ENCODE measurements at regions not wholly inside any gene's neighbourhood (a gene's known extent, or its start where the extent isn't known, plus 50 kb on each side); places are given as distances from the start of the nearest gene placed in this dataset.
A peak's percentile ranks its signal among the peaks of the same experiment; 100 is the strongest.

DNA sequence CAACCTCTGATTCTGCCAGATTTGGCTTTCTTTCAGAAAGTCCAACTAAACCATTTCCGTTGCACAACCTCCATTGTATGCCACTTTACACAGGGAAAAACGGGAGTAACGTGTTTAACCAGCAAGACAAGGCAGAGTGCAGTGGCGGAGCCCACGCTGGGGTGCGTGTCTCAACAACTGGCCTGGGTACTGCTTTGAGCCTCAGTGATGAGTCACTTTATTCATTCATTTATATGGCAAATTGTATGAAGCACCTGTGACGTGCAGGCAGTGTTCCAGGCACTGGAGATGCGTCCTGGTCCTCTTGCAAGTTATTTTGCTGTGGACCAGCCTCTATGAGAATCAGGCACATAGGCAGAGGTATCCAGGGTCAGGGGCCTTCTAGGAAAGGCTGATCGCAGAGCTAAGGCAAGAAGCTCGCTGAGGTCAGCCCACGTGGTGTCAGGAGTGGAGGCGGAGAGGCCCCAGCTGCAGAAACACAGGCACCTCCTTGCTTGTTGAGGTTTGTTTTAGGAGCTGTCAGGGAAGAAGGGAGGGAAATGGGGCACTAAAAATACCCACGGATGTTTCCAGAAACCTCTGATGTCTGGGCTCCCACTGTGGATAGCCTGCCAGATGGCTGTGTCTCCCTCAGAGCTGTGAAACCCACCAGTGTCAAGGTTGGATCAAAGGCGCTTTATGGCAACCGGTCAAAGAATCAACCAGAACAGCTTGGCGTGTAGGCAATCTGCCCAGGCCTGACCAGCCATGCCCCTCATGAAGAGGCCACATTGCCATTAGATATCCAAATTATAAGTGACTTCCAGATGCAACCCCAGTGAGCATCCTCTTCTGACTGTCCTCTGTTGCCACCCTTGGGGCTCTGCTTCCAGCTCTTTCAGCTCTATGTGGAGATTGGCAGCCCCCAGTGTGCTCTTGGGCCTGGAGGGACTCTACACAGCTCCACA is 157.2 kb downstream of the CD83 start:
- no peak for DNase-seq (ENCODE audit: low spot score)

DNA sequence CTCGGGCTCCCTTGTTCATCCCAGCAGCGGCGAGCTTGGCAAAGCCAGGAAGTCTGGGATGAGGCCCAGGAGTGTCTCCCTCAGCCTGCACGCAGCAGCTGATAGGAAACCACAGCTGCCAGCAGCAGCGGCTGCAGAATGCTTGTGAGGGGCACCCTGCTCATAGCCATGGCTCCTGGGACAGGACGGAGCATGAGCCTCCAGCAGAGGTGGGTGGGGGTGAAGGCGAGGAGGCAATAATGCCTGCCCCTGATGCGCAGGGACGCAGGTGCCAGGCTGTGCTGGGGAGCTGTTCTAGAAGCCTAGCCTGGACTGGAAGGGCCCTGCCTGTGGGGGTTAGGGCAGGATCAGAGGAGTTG is 157.9 kb downstream of the CD83 start:
- DNase-seq (ENCODE audit: low spot score) = no peak

DNA sequence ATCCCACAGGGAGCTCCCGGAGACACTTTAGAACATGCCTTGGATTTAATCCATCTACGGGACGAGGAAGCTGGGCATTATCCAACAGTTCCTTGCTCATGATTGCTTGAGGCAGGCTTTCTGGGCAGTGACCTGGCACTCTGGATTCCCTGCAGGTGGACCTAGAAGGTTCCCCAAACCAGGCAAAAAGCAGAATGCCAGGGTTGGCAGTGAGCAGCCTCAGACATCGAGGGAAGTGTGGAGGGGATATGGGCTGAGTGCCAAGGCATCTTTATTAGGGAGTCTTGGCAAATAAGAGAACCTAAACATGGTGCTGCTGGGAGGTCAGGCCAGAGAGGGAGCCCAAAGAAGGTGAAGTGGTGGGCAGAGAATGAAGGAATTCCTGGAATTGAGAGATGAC is 158.5 kb downstream of the CD83 start:
- no peak for DNase-seq (ENCODE audit: low spot score)

DNA sequence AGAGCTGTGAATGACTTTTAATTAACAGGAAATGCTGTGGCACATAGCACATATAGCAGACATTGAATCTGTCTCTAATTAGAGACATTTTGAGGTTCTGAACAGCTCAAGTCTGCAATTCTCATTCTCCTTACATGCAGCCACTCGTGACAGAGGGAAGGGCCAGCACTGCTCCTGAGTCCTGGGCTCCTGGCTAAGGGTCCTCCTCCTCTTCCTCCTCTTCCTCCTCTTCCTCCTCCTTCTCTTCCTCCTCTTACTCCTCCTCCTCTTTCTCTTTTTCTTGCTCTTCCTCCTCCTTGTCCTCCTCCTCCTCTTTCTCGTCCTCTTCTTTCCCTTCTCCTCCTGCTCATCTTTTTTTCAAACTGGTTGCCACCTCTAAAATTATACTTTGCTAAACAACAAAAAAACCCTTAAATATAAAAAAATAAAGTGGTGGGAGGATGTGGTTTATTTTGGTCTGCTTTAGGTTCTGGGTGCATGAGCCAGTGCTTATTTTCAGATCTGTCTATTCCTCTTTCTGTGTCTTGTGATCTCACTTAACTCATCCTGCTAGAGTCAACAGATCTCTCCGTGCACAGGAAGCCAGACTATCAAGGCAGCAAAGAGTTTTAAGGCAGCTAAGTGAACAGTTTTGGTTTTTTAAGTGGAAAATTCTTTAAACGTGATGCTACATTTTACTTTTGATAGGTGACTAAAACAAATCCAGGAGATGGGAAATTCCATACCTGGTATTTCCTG is 159.3 kb downstream of the CD83 start:
- peak; percentile 22 for DNase-seq (ENCODE audit: low spot score)

DNA sequence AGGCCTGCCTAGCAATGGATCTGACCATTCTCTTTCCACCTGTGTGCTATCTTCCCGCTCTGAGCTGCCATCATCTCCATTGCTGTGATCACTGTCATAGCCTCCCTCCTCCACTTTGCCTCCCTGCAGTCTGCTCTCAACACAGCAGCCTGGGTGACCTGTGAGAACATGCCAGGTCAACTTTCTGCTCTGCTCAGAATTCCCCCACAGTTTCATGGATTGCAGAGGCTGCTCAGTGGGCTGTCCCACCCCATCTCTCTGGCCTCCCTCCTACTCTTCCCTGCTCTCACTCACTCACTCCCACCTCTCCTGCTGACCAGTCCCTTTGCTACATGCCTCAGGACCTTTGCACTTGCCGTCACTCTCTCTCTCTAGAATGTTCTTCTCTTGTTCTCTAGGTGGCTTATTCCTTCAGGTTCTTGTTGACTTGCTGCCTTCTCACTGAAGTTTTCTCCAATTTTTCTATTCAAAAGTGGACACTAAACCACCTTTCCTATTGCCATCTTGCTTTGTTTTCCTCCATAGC is 159.9 kb downstream of the CD83 start:
- DNase-seq (ENCODE audit: low spot score) = no peak

DNA sequence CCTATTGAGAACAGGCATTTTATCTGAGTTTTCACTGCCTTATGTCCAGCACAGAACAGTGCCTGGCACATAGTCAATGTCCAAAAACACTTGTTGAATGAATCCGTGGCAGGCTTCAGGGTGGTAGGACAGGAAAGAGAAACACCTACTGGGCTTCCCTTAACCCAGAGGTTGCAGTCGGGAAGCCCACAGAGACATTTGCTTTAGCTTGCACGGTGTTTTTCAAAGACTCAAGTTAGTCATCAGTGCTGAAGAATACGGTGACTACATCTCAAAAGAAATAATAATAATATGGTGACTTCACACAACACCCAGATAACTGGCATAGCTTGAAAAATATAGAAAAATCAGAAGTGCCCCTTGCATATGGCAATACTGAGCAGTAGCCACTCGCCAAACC is 160.4 kb downstream of the CD83 start:
- no peak for DNase-seq (ENCODE audit: low spot score)

DNA sequence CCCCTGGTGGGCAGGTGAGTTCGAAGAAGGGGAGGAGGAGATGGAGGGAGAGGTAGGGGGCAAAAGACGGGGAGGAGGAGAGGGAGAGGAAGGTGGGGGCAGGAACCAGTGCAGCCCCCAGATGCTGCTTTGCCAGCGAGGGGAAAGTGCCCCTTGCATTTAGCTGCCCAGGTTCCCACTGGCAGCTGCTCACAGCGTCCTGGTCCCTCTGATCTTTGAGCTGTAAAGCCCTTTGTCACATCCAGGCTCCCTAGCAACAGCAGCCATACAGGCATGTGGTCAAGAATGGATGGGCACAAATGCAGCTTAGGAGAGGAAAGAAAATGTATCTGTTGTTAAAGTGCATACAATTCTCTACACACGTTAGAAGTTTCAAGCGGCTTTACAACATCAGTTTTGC is 160.9 kb downstream of the CD83 start:
- no peak for DNase-seq (ENCODE audit: low spot score)

DNA sequence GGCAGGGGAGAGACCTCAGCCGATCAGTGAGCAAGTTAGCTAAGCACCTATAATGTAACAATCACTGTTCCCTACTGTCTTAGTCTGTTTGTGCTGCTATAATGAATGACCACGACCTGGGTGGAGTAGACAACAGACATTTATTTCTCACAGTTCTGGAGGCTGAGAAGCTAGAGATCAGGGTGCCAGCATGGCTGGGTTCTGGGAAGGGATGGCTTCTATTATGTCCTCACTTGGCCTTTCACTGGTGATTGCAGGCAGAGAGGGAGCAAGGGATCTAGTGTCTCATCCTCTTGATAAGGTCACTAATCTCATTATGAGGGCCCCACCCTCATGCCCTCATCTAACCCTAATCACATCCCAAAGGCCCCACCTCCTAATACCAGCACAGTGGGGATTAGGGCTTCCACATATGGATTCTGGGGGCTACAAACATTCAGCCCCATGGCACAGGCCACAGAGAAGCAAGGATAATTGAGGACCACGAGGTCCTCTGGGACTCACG is 162.5 kb downstream of the CD83 start:
- DNase-seq (ENCODE audit: low spot score) = no peak

DNA sequence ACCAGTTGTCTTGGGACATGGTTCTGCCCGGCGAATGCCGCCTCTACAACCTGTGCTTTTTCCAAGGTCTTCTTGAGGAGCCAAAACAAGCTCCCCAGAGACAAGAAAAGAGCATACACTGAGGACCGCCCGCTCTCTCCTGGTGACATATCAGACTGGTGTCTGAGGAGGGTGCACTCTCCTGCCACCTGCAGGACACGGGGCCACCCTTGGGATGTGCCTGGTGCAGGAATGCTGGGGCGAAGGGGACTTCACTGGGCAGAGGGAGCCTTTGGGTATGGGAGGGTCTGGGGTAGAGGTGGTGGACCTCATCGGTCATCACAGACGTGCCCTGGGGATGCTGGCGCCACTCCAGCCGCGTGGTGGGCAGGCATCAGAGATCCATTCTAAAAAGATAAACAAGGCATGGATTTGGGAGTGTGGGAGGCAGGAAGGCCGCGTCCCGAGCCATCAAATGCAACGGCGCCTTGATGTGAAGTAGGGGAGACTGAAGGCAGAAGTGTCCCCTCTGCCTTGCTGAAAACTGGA is 163.3 kb downstream of the CD83 start:
- no peak for DNase-seq (ENCODE audit: low spot score)

DNA sequence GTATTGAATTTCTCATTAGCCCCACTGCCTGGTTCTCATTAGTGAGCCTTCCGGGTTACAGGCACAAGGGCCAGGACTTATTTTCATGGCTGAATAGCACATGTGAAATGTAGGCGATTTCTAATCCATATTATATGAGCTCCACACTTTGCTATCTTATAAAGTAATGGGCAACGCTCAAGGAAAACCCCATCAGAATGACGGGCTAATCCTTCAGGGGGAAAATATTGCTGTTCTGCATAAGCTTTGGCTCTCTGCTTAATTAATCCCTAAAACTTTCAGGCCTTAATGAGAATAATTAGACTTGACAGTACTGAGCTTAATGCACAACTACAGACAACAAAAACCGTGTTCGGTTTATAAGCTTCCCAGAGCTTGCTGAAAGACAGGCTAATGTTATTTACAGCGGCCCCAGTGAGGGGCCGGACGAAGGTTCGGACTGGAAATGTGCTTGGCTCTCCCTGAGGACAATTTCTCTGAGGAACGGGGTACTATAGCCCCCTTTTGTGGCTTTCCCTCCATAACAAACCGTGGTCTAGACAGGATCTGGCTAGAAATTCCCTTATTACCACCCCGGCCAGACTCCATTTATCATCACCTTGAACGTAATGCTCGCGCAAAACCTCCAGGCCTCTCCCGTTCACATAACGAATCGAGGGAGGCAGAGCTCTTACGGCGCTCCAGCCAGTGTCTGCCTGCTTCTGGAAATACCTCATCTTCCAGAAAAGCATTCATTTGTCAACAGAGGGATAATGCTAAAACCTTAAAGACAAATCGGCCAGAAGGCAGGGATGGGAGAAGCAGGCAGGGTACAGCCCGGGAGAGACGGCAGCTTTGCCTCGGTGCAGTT is 164.5 kb downstream of the CD83 start:
- DNase-seq (ENCODE audit: low spot score) = no peak

DNA sequence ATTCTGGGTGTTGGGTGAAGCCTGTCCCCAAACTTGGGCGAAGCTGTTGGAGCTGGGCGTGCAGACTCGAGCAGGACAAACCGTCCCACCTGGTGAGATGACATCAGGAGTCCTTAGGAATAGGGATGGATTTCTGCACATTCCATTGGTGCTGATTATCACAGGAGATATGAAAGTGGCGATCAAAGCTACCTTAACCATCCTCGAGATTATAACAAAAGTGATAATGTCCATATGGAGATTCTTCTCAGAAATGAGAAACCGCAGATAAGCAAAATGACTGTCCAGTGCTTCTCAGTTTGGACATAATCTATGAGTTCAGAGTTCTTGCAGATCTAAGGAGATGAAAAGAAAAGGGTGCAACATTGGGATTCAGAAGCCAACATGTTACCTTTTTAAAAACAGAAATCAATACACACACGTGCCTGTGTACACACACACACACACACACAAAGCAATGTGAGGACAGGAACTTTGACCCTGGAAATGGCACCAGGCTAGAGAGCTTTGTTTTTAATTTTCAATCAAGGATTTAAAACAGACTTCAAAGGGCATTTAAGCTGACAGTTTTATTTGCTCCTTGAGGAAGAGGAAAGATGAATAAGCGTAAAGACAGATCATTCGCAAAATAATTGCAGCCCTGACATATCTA is 165.4 kb downstream of the CD83 start:
- DNase-seq (ENCODE audit: low spot score) = no peak

DNA sequence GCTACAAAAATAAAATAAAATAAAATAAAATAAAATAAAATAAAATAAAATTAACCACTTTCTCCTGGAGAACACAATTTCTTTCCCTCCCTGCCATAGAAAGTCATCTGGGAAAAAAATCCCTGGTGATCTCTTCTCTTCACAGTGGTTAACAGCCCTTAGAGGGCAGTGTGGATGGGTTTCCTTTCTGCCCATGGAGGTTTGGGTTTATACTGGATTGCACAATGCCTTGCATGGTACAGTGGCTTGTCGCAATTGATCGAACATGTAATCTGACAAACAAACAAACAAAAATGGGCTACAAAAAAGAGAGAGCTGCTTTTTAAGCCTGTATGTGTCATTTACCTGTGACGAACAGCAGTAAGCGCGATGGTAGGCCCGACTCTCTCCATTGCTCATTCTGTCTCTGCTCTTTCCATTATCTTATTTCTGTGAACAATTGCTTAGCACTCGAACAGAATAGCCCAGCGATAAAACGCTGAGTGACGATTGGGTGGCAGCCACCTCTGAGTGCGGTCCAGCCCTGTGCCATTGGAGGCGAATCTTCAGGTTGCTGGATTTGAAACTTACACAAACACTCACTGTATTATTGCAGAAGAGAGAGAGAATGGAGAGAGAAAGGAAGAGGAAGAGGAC is 166.1 kb downstream of the CD83 start:
- no peak for DNase-seq (ENCODE audit: low spot score)

DNA sequence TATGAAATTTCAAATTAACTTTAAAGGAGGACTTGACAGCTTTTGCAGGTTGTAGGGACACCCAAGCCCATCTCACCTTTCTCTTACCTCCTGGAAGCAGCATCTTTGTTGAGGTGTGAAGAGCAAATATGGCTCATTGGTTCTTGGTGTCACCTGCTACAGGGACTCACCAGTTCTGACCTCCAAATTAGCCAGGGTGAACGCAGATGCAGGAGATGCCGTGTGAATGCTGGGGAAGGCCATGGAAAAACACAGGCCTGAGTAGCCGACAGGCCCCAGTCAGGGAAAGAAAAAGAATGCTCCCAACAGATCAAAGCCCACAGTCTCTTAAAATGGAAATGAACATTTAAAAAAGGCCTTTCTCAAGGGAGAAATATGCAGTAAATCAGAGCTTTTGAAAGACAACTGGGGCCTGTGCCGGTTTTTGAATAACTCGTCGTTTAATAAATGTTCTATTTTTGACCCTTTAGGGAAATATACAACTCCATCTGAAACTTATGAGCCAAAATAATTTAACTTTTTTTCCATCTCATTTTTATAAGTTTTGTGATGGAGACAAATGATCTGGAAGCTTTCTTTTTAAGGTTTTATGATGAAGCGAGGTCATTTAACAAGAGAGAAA is 167.5 kb downstream of the CD83 start:
- no peak for DNase-seq (ENCODE audit: low spot score)

DNA sequence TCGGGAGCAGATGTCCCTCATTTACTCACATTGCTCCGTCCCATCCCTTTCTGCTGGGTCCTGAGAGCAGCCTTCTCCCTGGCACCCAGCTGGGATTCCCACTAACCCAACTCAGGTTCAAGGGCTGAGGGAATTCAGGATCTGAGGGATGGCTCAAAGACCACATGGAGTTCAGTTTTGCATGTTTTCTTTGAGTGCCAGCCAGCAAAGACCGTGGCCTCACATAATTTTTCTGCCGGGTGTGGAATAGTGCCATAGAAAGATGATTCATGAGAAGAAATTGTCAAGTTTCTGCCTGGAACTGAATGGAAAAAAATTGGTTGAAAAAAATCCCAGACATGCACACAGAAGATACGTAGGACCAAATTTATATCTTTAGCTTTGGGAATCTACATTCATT is 168.6 kb downstream of the CD83 start:
- peak; percentile 55 for DNase-seq (ENCODE audit: low spot score)

DNA sequence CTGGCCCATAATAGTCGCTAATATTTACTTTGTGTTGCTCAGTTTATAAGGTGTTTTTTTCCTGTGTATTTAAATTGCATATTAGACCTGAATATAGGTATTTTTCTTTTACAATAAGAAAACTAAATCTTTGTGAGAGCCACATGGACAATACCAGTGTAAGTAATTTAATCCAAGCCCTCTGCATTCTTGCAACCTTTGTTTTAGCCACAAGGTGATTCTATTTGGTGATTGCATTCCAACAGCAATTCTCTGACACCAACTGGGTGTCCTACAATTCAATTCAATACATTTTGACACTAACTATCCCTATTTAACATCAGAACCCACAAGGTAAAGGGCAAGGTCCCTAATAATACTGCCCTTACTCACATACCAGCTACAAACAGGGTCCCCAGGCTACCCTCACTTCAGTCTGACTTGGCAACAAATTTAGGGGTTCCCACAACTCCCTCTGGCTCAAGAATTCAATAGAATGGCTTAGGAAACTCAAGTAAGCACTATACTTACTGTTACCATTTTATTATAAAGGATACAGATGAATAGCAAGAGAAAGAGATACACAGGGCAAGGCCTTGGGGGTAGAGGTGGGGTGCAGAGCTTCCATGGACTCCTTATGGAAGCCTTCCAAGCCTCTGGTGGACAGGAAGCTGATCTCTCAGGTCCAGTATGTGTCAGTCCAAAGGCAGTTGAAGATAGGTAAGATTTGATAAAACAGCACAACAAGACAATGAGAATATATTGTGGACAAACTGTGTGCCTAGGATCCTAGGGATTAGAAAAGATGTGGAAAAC is 169.3 kb downstream of the CD83 start:
- no peak for DNase-seq (ENCODE audit: low spot score)

DNA sequence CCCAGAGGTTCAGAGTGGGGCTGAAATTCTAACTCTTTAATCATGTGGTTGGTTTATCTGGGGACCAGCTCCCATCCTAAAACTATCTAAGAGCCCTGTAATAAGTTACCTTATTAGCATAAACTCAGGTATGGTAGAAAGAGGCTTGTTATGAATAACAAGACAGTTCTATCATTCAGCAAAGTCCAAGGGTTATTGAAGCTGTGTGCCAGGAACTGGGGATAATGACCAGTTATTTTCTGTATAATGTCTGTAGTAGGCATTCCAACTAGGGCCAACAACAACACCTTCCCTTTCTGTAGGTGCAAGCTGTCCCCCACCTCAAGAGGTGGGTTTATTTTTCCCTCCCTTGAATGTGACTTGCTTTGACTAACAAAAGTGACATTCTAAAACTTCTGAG is 170.1 kb downstream of the CD83 start:
- DNase-seq (ENCODE audit: low spot score) = no peak

DNA sequence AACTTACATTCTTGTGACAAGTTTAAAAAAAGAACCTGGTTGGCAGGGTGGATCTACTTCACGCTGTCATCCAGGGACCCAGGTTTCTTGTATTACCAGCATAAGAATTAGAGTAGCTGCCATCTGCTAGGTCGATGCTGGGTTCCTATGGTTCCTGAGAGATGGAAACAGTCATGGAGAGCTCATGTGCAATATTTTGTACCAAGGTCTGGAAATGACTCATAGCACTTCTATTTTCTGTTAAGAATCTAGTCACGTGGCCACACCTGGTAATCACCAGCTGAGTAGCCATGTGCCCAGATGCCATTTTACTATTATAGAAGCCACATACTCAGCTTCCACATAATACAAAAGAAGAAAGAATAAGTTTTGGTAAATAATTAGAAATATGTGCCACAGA is 171.3 kb downstream of the CD83 start:
- DNase-seq (ENCODE audit: low spot score) = peak; percentile 42

DNA sequence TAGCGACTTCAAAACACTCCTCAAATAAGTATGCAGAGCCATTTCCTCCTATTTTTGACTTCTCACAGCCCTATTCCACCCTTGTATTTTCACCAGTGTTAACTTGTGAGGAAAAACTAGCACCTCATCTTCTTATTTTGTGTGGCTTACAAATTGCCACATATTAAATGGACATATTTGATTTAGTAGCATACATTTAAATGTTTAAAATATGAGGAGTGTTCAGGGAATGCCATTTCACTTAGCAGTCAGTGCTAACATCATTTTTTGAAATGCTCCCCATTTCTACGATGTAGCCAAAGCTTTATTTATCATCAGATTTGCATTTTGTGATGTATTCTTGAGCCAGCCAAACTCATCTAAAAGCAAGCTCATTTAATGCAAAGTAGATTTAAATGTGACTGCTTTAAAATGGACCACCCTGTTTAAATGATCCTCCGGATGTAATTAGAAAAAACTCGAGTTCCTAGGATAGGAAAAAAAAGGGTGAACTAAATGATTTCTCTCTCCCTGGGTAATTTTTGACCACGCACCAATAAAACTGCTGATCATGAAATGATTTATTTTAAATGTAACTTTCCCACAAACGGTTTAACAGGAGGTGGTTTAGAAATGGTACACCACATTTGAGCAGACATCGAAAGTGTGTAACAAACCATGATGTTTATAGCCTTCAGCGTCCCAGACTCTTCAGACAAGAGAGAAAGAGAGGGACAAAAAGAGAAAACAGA is 172.6 kb downstream of the CD83 start:
- DNase-seq (ENCODE audit: low spot score) = no peak
